ENCODE measurements at regions not wholly inside any gene's neighbourhood (a gene's known extent, or its start where the extent isn't known, plus 50 kb on each side); places are given as distances from the start of the nearest gene placed in this dataset.

GRCh38 chr12:33560653-33561208 is 121.1 kb upstream of the SYT10 start:
- POLR2A ChIA-PET = no interaction called here
- H3K27me3 ChIP-seq (replicated peaks in 1 of 2; ENCODE audit: control insufficient read depth in 2 of 2, extremely low read depth in 1 of 2, insufficient read depth in 2 of 2, low read length in 1 of 2) = no peaks in the 10 kb centered on the region
- CTCF ChIA-PET = no interaction called here
- H3K27ac ChIP-seq (ENCODE audit: low read length) = no peak overlapping the region
- Mint-ChIP-seq H3K36me3 (no peaks in the 10 kb centered on the region), H3K4me3 (no peak overlapping the region), H3K27me3 (no peaks in the 10 kb centered on the region), H3K9me3 (peaks cover 10 to 44% (median 18%) of the 10 kb centered on the region in 3 donors), H3K27ac (no peak overlapping the region), H3K4me1 (no peaks in the 10 kb centered on the region)
- ATAC-seq (replicated peaks in 1 of 4) (no peak), DNase-seq (no peak)
- no peak overlapping the region for H3K4me3 ChIP-seq (ENCODE audit: control insufficient read depth in 1 of 2, extremely low read depth in 1 of 2, low read length in 1 of 2)
- WGBS (ENCODE audit: insufficient coverage) = 78% methylated on average over 4 of the region's 4 CpGs
- no peaks in the 10 kb centered on the region for H3K9me3 ChIP-seq
- H3K36me3 ChIP-seq (ENCODE audit: control insufficient read depth in 2 of 2, extremely low read depth in 1 of 2, insufficient read depth in 1 of 2, low read length in 1 of 2) = no peaks in the 10 kb centered on the region
- H3K4me1 ChIP-seq (ENCODE audit: control insufficient read depth in 1 of 2, extremely low read depth in 1 of 2, insufficient read depth in 2 of 2, low read length in 2 of 2) = no peaks in the 10 kb centered on the region

GRCh38 chr12:33562401-33562800 is 122.8 kb upstream of the SYT10 start:
- H3K27me3 Mint-ChIP-seq = no peaks in the 10 kb centered on the region
- H3K9me3 ChIP-seq = no peaks in the 10 kb centered on the region
- POLR2A ChIA-PET = no interaction called here

GRCh38 chr12:33566403-33566802 is 126.8 kb upstream of the SYT10 start:
- Mint-ChIP-seq H3K4me3 (no peak overlapping the region), H3K9me3 (peaks cover 6 to 32% (median 22%) of the 10 kb centered on the region in 3 donors), H3K27ac (no peak overlapping the region), H3K36me3 (no peaks in the 10 kb centered on the region), H3K4me1 (no peaks in the 10 kb centered on the region), H3K27me3 (no peaks in the 10 kb centered on the region)
- ChIA-PET POLR2A (interaction anchor here in 1 of 2 donors (0.7 kb wide), 1 partner anchor 1724 kb away, joined by 3 read pairs; no protein-coding TSS in a partner anchor), CTCF (no interaction called here)
- no peak overlapping the region for H3K4me3 ChIP-seq (ENCODE audit: control insufficient read depth in 1 of 2, extremely low read depth in 1 of 2, low read length in 1 of 2)
- H3K36me3 ChIP-seq (ENCODE audit: control insufficient read depth in 2 of 2, extremely low read depth in 1 of 2, insufficient read depth in 1 of 2, low read length in 1 of 2) = no peaks in the 10 kb centered on the region
- ATAC-seq (replicated peaks in 1 of 4) (no peak), DNase-seq (no peak)
- H3K27me3 ChIP-seq (replicated peaks in 1 of 2; ENCODE audit: control insufficient read depth in 2 of 2, extremely low read depth in 1 of 2, insufficient read depth in 2 of 2, low read length in 1 of 2) = no peaks in the 10 kb centered on the region
- no peak overlapping the region for H3K27ac ChIP-seq (ENCODE audit: low read length)
- no peaks in the 10 kb centered on the region for H3K9me3 ChIP-seq
- no peaks in the 10 kb centered on the region for H3K4me1 ChIP-seq (ENCODE audit: control insufficient read depth in 1 of 2, extremely low read depth in 1 of 2, insufficient read depth in 2 of 2, low read length in 2 of 2)
- no CpG with 5 or more reads among the region's 3 CpGs for WGBS (ENCODE audit: insufficient coverage)

More at GRCh38 chr12:33562401-33562800, 122.8 kb upstream of the SYT10 start:
- Histone ChIP-seq H3K36me3 (ENCODE audit: control insufficient read depth in 2 of 2, extremely low read depth in 1 of 2, insufficient read depth in 1 of 2, low read length in 1 of 2) (no peaks in the 10 kb centered on the region), H3K27ac (ENCODE audit: low read length) (no peak overlapping the region), H3K4me3 (ENCODE audit: control insufficient read depth in 1 of 2, extremely low read depth in 1 of 2, low read length in 1 of 2) (no peak overlapping the region), H3K4me1 (ENCODE audit: control insufficient read depth in 1 of 2, extremely low read depth in 1 of 2, insufficient read depth in 2 of 2, low read length in 2 of 2) (no peaks in the 10 kb centered on the region), H3K27me3 (replicated peaks in 1 of 2; ENCODE audit: control insufficient read depth in 2 of 2, extremely low read depth in 1 of 2, insufficient read depth in 2 of 2, low read length in 1 of 2) (no peaks in the 10 kb centered on the region)
- Mint-ChIP-seq H3K4me1 (no peaks in the 10 kb centered on the region), H3K36me3 (no peaks in the 10 kb centered on the region), H3K9me3 (peaks cover 10 to 39% (median 18%) of the 10 kb centered on the region in 3 donors), H3K27ac (no peak overlapping the region), H3K4me3 (no peak overlapping the region)
- CTCF ChIA-PET = no interaction called here
- ATAC-seq (replicated peaks in 1 of 4) (no peak), DNase-seq (no peak)
- WGBS (ENCODE audit: insufficient coverage) = no CpG with 5 or more reads among the region's 2 CpGs

- no peak overlapping the region for H3K27ac ChIP-seq (ENCODE audit: low read length)
- Mint-ChIP-seq H3K27me3 (no peaks in the 10 kb centered on the region), H3K4me3 (no peak overlapping the region), H3K4me1 (no peaks in the 10 kb centered on the region), H3K9me3 (peaks cover 3 to 20% (median 17%) of the 10 kb centered on the region in 3 donors), H3K36me3 (no peaks in the 10 kb centered on the region), H3K27ac (no peak overlapping the region)
- H3K27me3 ChIP-seq (replicated peaks in 1 of 2; ENCODE audit: control insufficient read depth in 2 of 2, extremely low read depth in 1 of 2, insufficient read depth in 2 of 2, low read length in 1 of 2) = no peaks in the 10 kb centered on the region
- POLR2A ChIA-PET = no interaction called here
- CTCF ChIA-PET = no interaction called here
- ATAC-seq (replicated peaks in 1 of 4) (no peak), DNase-seq (no peak)
- no peak overlapping the region for H3K4me3 ChIP-seq (ENCODE audit: control insufficient read depth in 1 of 2, extremely low read depth in 1 of 2, low read length in 1 of 2)
- no peaks in the 10 kb centered on the region for H3K9me3 ChIP-seq
- no peaks in the 10 kb centered on the region for H3K36me3 ChIP-seq (ENCODE audit: control insufficient read depth in 2 of 2, extremely low read depth in 1 of 2, insufficient read depth in 1 of 2, low read length in 1 of 2)
- no peaks in the 10 kb centered on the region for H3K4me1 ChIP-seq (ENCODE audit: control insufficient read depth in 1 of 2, extremely low read depth in 1 of 2, insufficient read depth in 2 of 2, low read length in 2 of 2)
- WGBS (ENCODE audit: insufficient coverage) = 24% methylated on average over 2 of the region's 3 CpGs
These were observed 135.7 kb upstream of the SYT10 start for GRCh38 chr12:33575346-33575745.

GRCh38 chr12:33581613-33582122 is 142.0 kb upstream of the SYT10 start:
- Mint-ChIP-seq H3K36me3 (no peaks in the 10 kb centered on the region), H3K4me3 (no peak overlapping the region), H3K27me3 (no peaks in the 10 kb centered on the region), H3K27ac (no peak overlapping the region), H3K4me1 (no peaks in the 10 kb centered on the region), H3K9me3 (peaks cover 8 to 13% (median 11%) of the 10 kb centered on the region in 3 donors)
- ChIA-PET POLR2A (no interaction called here), CTCF (no interaction called here)
- H3K27ac ChIP-seq (ENCODE audit: low read length) = no peak overlapping the region
- ATAC-seq (replicated peaks in 1 of 4) (no peak), DNase-seq (no peak)
- H3K4me1 ChIP-seq (ENCODE audit: control insufficient read depth in 1 of 2, extremely low read depth in 1 of 2, insufficient read depth in 2 of 2, low read length in 2 of 2) = no peaks in the 10 kb centered on the region
- H3K27me3 ChIP-seq (replicated peaks in 1 of 2; ENCODE audit: control insufficient read depth in 2 of 2, extremely low read depth in 1 of 2, insufficient read depth in 2 of 2, low read length in 1 of 2) = no peaks in the 10 kb centered on the region
- H3K36me3 ChIP-seq (ENCODE audit: control insufficient read depth in 2 of 2, extremely low read depth in 1 of 2, insufficient read depth in 1 of 2, low read length in 1 of 2) = no peaks in the 10 kb centered on the region
- whole genome bisulfite sequencing (ENCODE audit: insufficient coverage) = no CpG with 5 or more reads among the region's 5 CpGs
- H3K4me3 ChIP-seq (ENCODE audit: control insufficient read depth in 1 of 2, extremely low read depth in 1 of 2, low read length in 1 of 2) = no peak overlapping the region
- no peaks in the 10 kb centered on the region for H3K9me3 ChIP-seq

GRCh38 chr12:33586576-33586975 is 147.0 kb upstream of the SYT10 start:
- no CpG with 5 or more reads among the region's 2 CpGs for WGBS (ENCODE audit: insufficient coverage)
- ATAC-seq (replicated peaks in 1 of 4) = no peak

GRCh38 chr12:33587354-33587753 is 147.7 kb upstream of the SYT10 start:
- no peak overlapping the region for H3K4me3 Mint-ChIP-seq
- H3K27me3 Mint-ChIP-seq = no peaks in the 10 kb centered on the region
- ATAC-seq (replicated peaks in 1 of 4) (no peak), DNase-seq (no peak)
- CTCF ChIA-PET = no interaction called here
- Histone ChIP-seq H3K4me1 (ENCODE audit: control insufficient read depth in 1 of 2, extremely low read depth in 1 of 2, insufficient read depth in 2 of 2, low read length in 2 of 2) (no peaks in the 10 kb centered on the region), H3K9me3 (no peaks in the 10 kb centered on the region), H3K4me3 (ENCODE audit: control insufficient read depth in 1 of 2, extremely low read depth in 1 of 2, low read length in 1 of 2) (no peak overlapping the region), H3K27me3 (replicated peaks in 1 of 2; ENCODE audit: control insufficient read depth in 2 of 2, extremely low read depth in 1 of 2, insufficient read depth in 2 of 2, low read length in 1 of 2) (no peaks in the 10 kb centered on the region), H3K36me3 (ENCODE audit: control insufficient read depth in 2 of 2, extremely low read depth in 1 of 2, insufficient read depth in 1 of 2, low read length in 1 of 2) (no peaks in the 10 kb centered on the region), H3K27ac (ENCODE audit: low read length) (no peak overlapping the region)
- H3K4me1 Mint-ChIP-seq = no peaks in the 10 kb centered on the region
- H3K36me3 Mint-ChIP-seq = no peaks in the 10 kb centered on the region
- POLR2A ChIA-PET = no interaction called here
- WGBS (ENCODE audit: insufficient coverage) = no CpG with 5 or more reads among the region's 1 CpG
- H3K27ac Mint-ChIP-seq = no peak overlapping the region
- peaks cover 0 to 9% (median 2%) of the 10 kb centered on the region in 3 donors for H3K9me3 Mint-ChIP-seq

More at GRCh38 chr12:33586576-33586975, 147.0 kb upstream of the SYT10 start:
- H3K27me3 ChIP-seq (replicated peaks in 1 of 2; ENCODE audit: control insufficient read depth in 2 of 2, extremely low read depth in 1 of 2, insufficient read depth in 2 of 2, low read length in 1 of 2) = no peaks in the 10 kb centered on the region
- no peaks in the 10 kb centered on the region for H3K36me3 Mint-ChIP-seq
- POLR2A ChIA-PET = no interaction called here
- no peaks in the 10 kb centered on the region for H3K4me1 ChIP-seq (ENCODE audit: control insufficient read depth in 1 of 2, extremely low read depth in 1 of 2, insufficient read depth in 2 of 2, low read length in 2 of 2)
- H3K9me3 ChIP-seq = no peaks in the 10 kb centered on the region
- DNase-seq = no peak
- no peaks in the 10 kb centered on the region for H3K36me3 ChIP-seq (ENCODE audit: control insufficient read depth in 2 of 2, extremely low read depth in 1 of 2, insufficient read depth in 1 of 2, low read length in 1 of 2)
- CTCF ChIA-PET = no interaction called here
- H3K27ac Mint-ChIP-seq = no peak overlapping the region
- no peak overlapping the region for H3K4me3 Mint-ChIP-seq
- H3K27ac ChIP-seq (ENCODE audit: low read length) = no peak overlapping the region
- no peaks in the 10 kb centered on the region for H3K27me3 Mint-ChIP-seq
- H3K4me1 Mint-ChIP-seq = no peaks in the 10 kb centered on the region
- H3K4me3 ChIP-seq (ENCODE audit: control insufficient read depth in 1 of 2, extremely low read depth in 1 of 2, low read length in 1 of 2) = no peak overlapping the region
- H3K9me3 Mint-ChIP-seq = peaks cover 0 to 9% (median 5%) of the 10 kb centered on the region in 3 donors
